H9 (cell line): ENCODE measurements at regions not wholly inside any gene's neighbourhood (a gene's known extent, or its start where the extent isn't known, plus 50 kb on each side); places are given as distances from the start of the nearest gene placed in this dataset.

Experiments
- DNase-seq: peaks from one replicate; pipeline ENCODE4 v3.0.0-alpha.2; 2017
- H2AFZ ChIP-seq: one replicate; pipeline ENCODE4 v1.6.1; 2013; ENCODE audit warnings: mild to moderate bottlenecking, low read length, control low read depth, moderate library complexity
- H2AK5ac ChIP-seq: 2 replicates; pipeline ENCODE4 v1.6.1; 2013; ENCODE audit warnings: low read length, control low read depth, mixed read lengths; ENCODE audit not compliant: insufficient read length
- H2BK120ac ChIP-seq: one replicate; pipeline ENCODE4 v1.6.1; 2013; ENCODE audit warnings: low read depth, mild to moderate bottlenecking, low read length, control low read depth, inconsistent platforms; ENCODE audit not compliant: poor library complexity, severe bottlenecking
- H2BK12ac ChIP-seq: 2 replicates; pipeline ENCODE4 v1.6.1; 2013; ENCODE audit warnings: low read length, control low read depth, mixed read lengths, low read depth; ENCODE audit not compliant: insufficient read length
- H2BK15ac ChIP-seq: 2 replicates; pipeline ENCODE4 v1.6.1; 2013; ENCODE audit warnings: low read depth, low read length, control low read depth
- H2BK20ac ChIP-seq: one replicate; pipeline ENCODE4 v1.6.1; 2013; ENCODE audit warnings: low read depth, mild to moderate bottlenecking, low read length, control low read depth, inconsistent platforms; ENCODE audit not compliant: poor library complexity, severe bottlenecking
- H2BK5ac ChIP-seq: 2 replicates; pipeline ENCODE4 v1.6.1; 2013; ENCODE audit warnings: low read length, control low read depth, mixed read lengths; ENCODE audit not compliant: insufficient read length
- H3K14ac ChIP-seq: 2 replicates; pipeline ENCODE4 v1.6.1; 2013; ENCODE audit warnings: low read length, control low read depth; ENCODE audit not compliant: insufficient read depth
- H3K18ac ChIP-seq: 2 replicates; pipeline ENCODE4 v1.6.1; 2013; ENCODE audit warnings: low read depth, mild to moderate bottlenecking, mixed read lengths, low read length, control low read depth; ENCODE audit not compliant: insufficient read length
- H3K23ac ChIP-seq: 2 replicates; pipeline ENCODE4 v1.6.1; 2013; ENCODE audit warnings: low read length, control low read depth, mixed read lengths, low read depth; ENCODE audit not compliant: insufficient read length
- H3K23me2 ChIP-seq: 2 replicates; pipeline ENCODE4 v1.6.1; 2013; ENCODE audit warnings: low read depth, mild to moderate bottlenecking, mixed read lengths, low read length, control low read depth; ENCODE audit not compliant: insufficient read length, poor library complexity, severe bottlenecking
- H3K27ac ChIP-seq: 2 replicates; pipeline ENCODE4 v1.5.1; 2013; ENCODE audit warnings: low read length, control low read depth, mixed read lengths, low read depth; ENCODE audit not compliant: insufficient read length
- H3K27me3 ChIP-seq: 2 replicates; pipeline ENCODE4 v1.6.1; 2013; ENCODE audit warnings: low read length, control low read depth, inconsistent platforms; ENCODE audit not compliant: insufficient read depth
- H3K4ac ChIP-seq: 2 replicates; pipeline ENCODE4 v1.6.1; 2013; ENCODE audit warnings: low read depth, mild to moderate bottlenecking, control low read depth, inconsistent platforms, low read length, moderate library complexity
- H3K4me1 ChIP-seq: 2 replicates; pipeline ENCODE4 v1.6.1; 2013; ENCODE audit warnings: low read length, control low read depth, inconsistent platforms; ENCODE audit not compliant: insufficient read depth
- H3K4me2 ChIP-seq: 2 replicates; pipeline ENCODE4 v1.6.1; 2013; ENCODE audit warnings: low read length, control low read depth, mixed read lengths; ENCODE audit not compliant: insufficient read length, insufficient read depth
- H3K56ac ChIP-seq: 2 replicates; pipeline ENCODE4 v1.6.1; 2013; ENCODE audit warnings: low read depth, mild to moderate bottlenecking, mixed read lengths, low read length, control low read depth; ENCODE audit not compliant: insufficient read length
- H3K79me1 ChIP-seq: 2 replicates; pipeline ENCODE4 v1.6.1; 2013; ENCODE audit warnings: low read depth, mild to moderate bottlenecking, moderate library complexity, low read length, control low read depth, inconsistent platforms; ENCODE audit not compliant: insufficient read depth, poor library complexity, severe bottlenecking
- H3K79me2 ChIP-seq: 2 replicates; pipeline ENCODE4 v1.6.1; 2013; ENCODE audit warnings: low read length, control low read depth, inconsistent platforms; ENCODE audit not compliant: insufficient read depth
- H3K9ac ChIP-seq: 2 replicates; pipeline ENCODE4 v1.6.1; 2013; ENCODE audit warnings: low read length, control low read depth, mixed read lengths; ENCODE audit not compliant: insufficient read length; ENCODE audit errors: extremely low read depth
- H3K9me3 ChIP-seq: one replicate; pipeline ENCODE4 v1.6.1; 2013; ENCODE audit warnings: low read depth, low read length, inconsistent platforms; ENCODE audit not compliant: control insufficient read depth
- H3T11ph ChIP-seq: one replicate; pipeline ENCODE4 v1.6.1; 2013; ENCODE audit warnings: mild to moderate bottlenecking, low read length, control low read depth, inconsistent platforms
- H4K20me1 ChIP-seq: one replicate; pipeline ENCODE4 v1.6.1; 2013; ENCODE audit not compliant: control insufficient read depth, insufficient read length, insufficient read depth
- H4K5ac ChIP-seq: 2 replicates; pipeline ENCODE4 v1.6.1; 2013; ENCODE audit warnings: low read depth, mild to moderate bottlenecking, mixed read lengths, low read length, control low read depth; ENCODE audit not compliant: insufficient read length
- H4K8ac ChIP-seq: replicated peaks from 2 replicates; pipeline ENCODE4 v1.6.1; 2013; ENCODE audit warnings: low read length, control low read depth, mixed read lengths, low read depth; ENCODE audit not compliant: insufficient read length
- H4K91ac ChIP-seq: 2 replicates; pipeline ENCODE4 v1.6.1; 2013; ENCODE audit warnings: low read depth, mild to moderate bottlenecking, moderate library complexity, mixed read lengths, low read length, control low read depth; ENCODE audit not compliant: insufficient read length
- H3K27ac Mint-ChIP-seq, 3 experiments: 2 replicates in 2 of 3; 3 replicates in 1 of 3; pipeline ENCODE4 v1.8.0; 2020 to 2021; ENCODE audit warnings: mixed read lengths in 3 of 3, mild to moderate bottlenecking in 1 of 3, moderate library complexity in 1 of 3
- H3K27me3 Mint-ChIP-seq: 2 replicates; pipeline ENCODE4 v1.8.0; 2021; ENCODE audit warnings: low read depth, mild to moderate bottlenecking, moderate library complexity, mixed read lengths
- H3K36me3 Mint-ChIP-seq, 3 experiments: 2 replicates in 2 of 3; 3 replicates in 1 of 3; pipeline ENCODE4 v1.8.0; 2020 to 2021; ENCODE audit warnings: low read depth in 3 of 3, mixed read lengths in 3 of 3; ENCODE audit not compliant: insufficient read depth in 1 of 3
- H3K4me1 Mint-ChIP-seq, 2 experiments: 2 replicates each; pipeline ENCODE4 v1.8.0; 2020; ENCODE audit warnings: mixed read lengths in 2 of 2
- H3K4me3 Mint-ChIP-seq, 2 experiments: 2 replicates in 1 of 2; 3 replicates in 1 of 2; pipeline ENCODE4 v1.8.0; 2020 to 2021; ENCODE audit warnings: mild to moderate bottlenecking in 2 of 2, mixed read lengths in 2 of 2, moderate library complexity in 1 of 2
- H3K9me3 Mint-ChIP-seq, 2 experiments: 2 replicates in 1 of 2; 3 replicates in 1 of 2; pipeline ENCODE4 v1.8.0; 2020; ENCODE audit warnings: mild to moderate bottlenecking in 2 of 2, mixed read lengths in 2 of 2, moderate library complexity in 1 of 2
- WGBS: extraction: QIAGEN DNeasy Blood & Tissue Kit; methylation state at CpG from one replicate; pipeline ENCODE4 v1.1.7; 2013; ENCODE audit warnings: missing lambda C conversion rate, low lambda C conversion rate, mixed read lengths; ENCODE audit not compliant: insufficient read length; ENCODE audit errors: extremely low coverage; 5-methylcytosine and 5-hydroxymethylcytosine counted together
- TF ChIP-seq, protein P1 (sequence below): fragments of 200-600 bp; sonication (generic); conservative IDR thresholded peaks from 3 replicates; pipeline ENCODE4 v1.8.0; 2021; ENCODE audit warnings: antibody characterized with exemption, mild to moderate bottlenecking

DNA sequence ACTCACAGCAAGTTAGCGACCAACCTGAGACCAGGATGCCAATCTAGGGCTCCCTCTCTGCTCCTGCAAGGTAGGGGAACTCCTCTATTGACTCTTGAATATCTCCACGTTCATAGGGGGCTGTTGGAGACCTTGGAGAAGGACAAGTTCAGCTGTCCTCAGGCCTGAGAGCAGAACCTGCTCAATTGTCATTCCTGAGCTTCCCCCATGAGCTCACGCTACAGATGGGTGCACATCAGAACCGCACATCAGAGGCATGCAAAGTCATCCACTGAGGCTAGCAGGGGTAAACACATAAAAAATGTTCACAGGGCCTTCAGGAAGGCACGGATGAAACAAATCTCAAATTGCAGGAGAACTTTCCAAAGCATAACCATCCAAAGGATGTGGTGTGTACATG is 168.8 kb upstream of the ZNF507 start:
- H3K23ac ChIP-seq: no peak overlapping the region
- no peak overlapping the region for H2BK15ac ChIP-seq
- no peak overlapping the region for H3K4me3 Mint-ChIP-seq
- DNase-seq: no peak
- no peak overlapping the region for H2AFZ ChIP-seq
- H3K14ac ChIP-seq: no peak overlapping the region
- H3K4ac ChIP-seq: no peak overlapping the region
- no peak overlapping the region for H2AK5ac ChIP-seq
- H3K36me3 Mint-ChIP-seq: no peaks in the 10 kb centered on the region
- TF ChIP-seq, protein P1, sequence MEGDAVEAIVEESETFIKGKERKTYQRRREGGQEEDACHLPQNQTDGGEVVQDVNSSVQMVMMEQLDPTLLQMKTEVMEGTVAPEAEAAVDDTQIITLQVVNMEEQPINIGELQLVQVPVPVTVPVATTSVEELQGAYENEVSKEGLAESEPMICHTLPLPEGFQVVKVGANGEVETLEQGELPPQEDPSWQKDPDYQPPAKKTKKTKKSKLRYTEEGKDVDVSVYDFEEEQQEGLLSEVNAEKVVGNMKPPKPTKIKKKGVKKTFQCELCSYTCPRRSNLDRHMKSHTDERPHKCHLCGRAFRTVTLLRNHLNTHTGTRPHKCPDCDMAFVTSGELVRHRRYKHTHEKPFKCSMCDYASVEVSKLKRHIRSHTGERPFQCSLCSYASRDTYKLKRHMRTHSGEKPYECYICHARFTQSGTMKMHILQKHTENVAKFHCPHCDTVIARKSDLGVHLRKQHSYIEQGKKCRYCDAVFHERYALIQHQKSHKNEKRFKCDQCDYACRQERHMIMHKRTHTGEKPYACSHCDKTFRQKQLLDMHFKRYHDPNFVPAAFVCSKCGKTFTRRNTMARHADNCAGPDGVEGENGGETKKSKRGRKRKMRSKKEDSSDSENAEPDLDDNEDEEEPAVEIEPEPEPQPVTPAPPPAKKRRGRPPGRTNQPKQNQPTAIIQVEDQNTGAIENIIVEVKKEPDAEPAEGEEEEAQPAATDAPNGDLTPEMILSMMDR: no peak
- H3K56ac ChIP-seq: no peak overlapping the region
- H3K79me1 ChIP-seq: no peaks in the 10 kb centered on the region
- H4K91ac ChIP-seq: no peak overlapping the region
- H2BK20ac ChIP-seq: no peak overlapping the region
- H3K18ac ChIP-seq: no peak overlapping the region
- H4K5ac ChIP-seq: no peak overlapping the region
- no peak overlapping the region for H2BK120ac ChIP-seq
- H3K9ac ChIP-seq: no peak overlapping the region
- no peaks in the 10 kb centered on the region for H3K9me3 Mint-ChIP-seq
- no peaks in the 10 kb centered on the region for H3K79me2 ChIP-seq
- peaks cover 21 to 22% of the 10 kb centered on the region in 2 experiments for H3K4me1 Mint-ChIP-seq
- no peak overlapping the region for H3T11ph ChIP-seq
- no peak overlapping the region for H3K27ac ChIP-seq
- no peak overlapping the region for H4K8ac ChIP-seq
- H3K4me2 ChIP-seq: no peak overlapping the region
- no peaks in the 10 kb centered on the region; the same call in 1 of the 2 replicates for H3K27me3 Mint-ChIP-seq
- H3K23me2 ChIP-seq: no peaks in the 10 kb centered on the region
- no peak overlapping the region for H2BK12ac ChIP-seq
- H2BK5ac ChIP-seq: no peak overlapping the region
- H4K20me1 ChIP-seq: no peaks in the 10 kb centered on the region
- H3K9me3 ChIP-seq: no peaks in the 10 kb centered on the region
- no peaks in the 10 kb centered on the region for H3K27me3 ChIP-seq
- H3K27ac Mint-ChIP-seq: no peak overlapping the region; a peak in 1 of 7 replicates
- no peaks in the 10 kb centered on the region for H3K4me1 ChIP-seq
- WGBS: no CpG with 5 or more reads among the region's 5 CpGs
